H1 (cell line): ENCODE measurements at regions not wholly inside any gene's neighbourhood (a gene's known extent, or its start where the extent isn't known, plus 50 kb on each side); places are given as distances from the start of the nearest gene placed in this dataset.

Experiments
- CTCF ChIA-PET: fragments of 300-600 bp; sonication (Branson Sonifier 250); formaldehyde crosslinking; loops from one replicate; lab custom pipeline; 2021; ENCODE audit not compliant: partially characterized antibody; lab: Charles Lee
- POLR2A ChIA-PET: fragments of 300-600 bp; sonication (Branson Sonifier 250); formaldehyde crosslinking; loops from one replicate; lab custom pipeline; 2021; ENCODE audit warnings: inconsistent platforms; ENCODE audit not compliant: partially characterized antibody; lab: Charles Lee
- DNase-seq, 2 experiments: peaks; one replicate each; pipeline versions ENCODE4 v3.0.0 to v3.0.0-alpha.2; 2010 to 2022; ENCODE audit warnings: low spot score in 2 of 2, low read depth in 1 of 2, mixed read lengths in 1 of 2
- FAIRE-seq: peaks from 2 replicates; lab custom pipeline; 2011; peaks lifted over from hg19 to GRCh38; lab: Jason Lieb, UNC
- H2AFZ ChIP-seq: 2 replicates; pipeline ENCODE4 v1.8.1; 2012; ENCODE audit warnings: low read length, inconsistent platforms
- H2AK5ac ChIP-seq: 2 replicates; pipeline ENCODE4 v1.6.1; 2013; ENCODE audit warnings: low read depth, low read length
- H2BK120ac ChIP-seq: replicated peaks from 2 replicates; pipeline ENCODE3; 2013; ENCODE audit warnings: low read depth, low read length, inconsistent platforms
- H2BK12ac ChIP-seq: 2 replicates; pipeline ENCODE4 v1.6.1; 2013; ENCODE audit warnings: low read depth, low read length
- H2BK15ac ChIP-seq: 2 replicates; pipeline ENCODE4 v1.6.1; 2013; ENCODE audit warnings: low read length
- H2BK20ac ChIP-seq: 2 replicates; pipeline ENCODE4 v1.6.1; 2013; ENCODE audit warnings: low read length
- H2BK5ac ChIP-seq: 2 replicates; pipeline ENCODE4 v1.6.1; 2013; ENCODE audit warnings: low read depth, low read length
- H3K14ac ChIP-seq: 2 replicates; pipeline ENCODE4 v1.6.1; 2013; ENCODE audit warnings: inconsistent platforms; ENCODE audit not compliant: insufficient read length
- H3K18ac ChIP-seq: 2 replicates; pipeline ENCODE4 v1.6.1; 2013; ENCODE audit warnings: low read length; ENCODE audit errors: extremely low read depth
- H3K23ac ChIP-seq: 2 replicates; pipeline ENCODE4 v1.6.1; 2013; ENCODE audit warnings: inconsistent platforms; ENCODE audit not compliant: insufficient read length
- H3K23me2 ChIP-seq: 2 replicates; pipeline ENCODE4 v1.6.1; 2013; ENCODE audit warnings: low read depth, low read length
- H3K27ac ChIP-seq: 2 replicates; pipeline ENCODE4 v1.6.1; 2011; ENCODE audit warnings: low read depth, low read length, inconsistent platforms
- H3K27me3 ChIP-seq, 4 experiments: replicated peaks in 1 of 4; 1 replicate in 1 of 4; 2 replicates in 3 of 4; pipeline versions ENCODE4 v1.6.1 to v1.8.1; 2011 to 2013; ENCODE audit warnings: low read length in 3 of 4, mild to moderate bottlenecking in 3 of 4, inconsistent platforms in 2 of 4, mixed read lengths in 2 of 4, moderate library complexity in 1 of 4; ENCODE audit not compliant: control insufficient read depth in 3 of 4, insufficient read depth in 3 of 4; ENCODE audit errors: extremely low read depth in 1 of 4
- H3K36me3 ChIP-seq, 4 experiments: 2 replicates each; pipeline versions ENCODE4 v1.6.1 to v1.8.1; 2011 to 2013; ENCODE audit warnings: mild to moderate bottlenecking in 4 of 4, low read length in 3 of 4, moderate library complexity in 2 of 4, control low read depth in 1 of 4, inconsistent platforms in 1 of 4; ENCODE audit not compliant: insufficient read depth in 4 of 4, control insufficient read depth in 2 of 4
- H3K4ac ChIP-seq: replicated peaks from 2 replicates; pipeline ENCODE3; 2013; ENCODE audit warnings: low read length, low read depth, mixed read lengths, inconsistent platforms; ENCODE audit not compliant: insufficient read length
- H3K4me1 ChIP-seq, 4 experiments: replicated peaks in 1 of 4; 1 replicate in 1 of 4; 2 replicates in 3 of 4; pipeline versions ENCODE4 v1.6.1 to v1.8.1; 2011 to 2013; ENCODE audit warnings: low read length in 3 of 4, inconsistent platforms in 2 of 4, mixed read lengths in 1 of 4; ENCODE audit not compliant: insufficient read depth in 4 of 4, control insufficient read depth in 3 of 4
- H3K4me2 ChIP-seq, 2 experiments: 2 replicates each; pipeline versions ENCODE4 v1.6.1 to v1.8.1; 2011 to 2013; ENCODE audit warnings: low read depth in 2 of 2, low read length in 2 of 2, control low read depth in 1 of 2, inconsistent platforms in 1 of 2, mild to moderate bottlenecking in 1 of 2; ENCODE audit not compliant: insufficient read depth in 1 of 2
- H3K4me3 ChIP-seq, 4 experiments: fragments of 200-600, 300-600 bp in 1 of 4; sonication (generic), shearing (Covaris generic), sonication (Bioruptor Twin) in 1 of 4; 2 replicates each; pipeline versions ENCODE4 v1.5.1 to v1.8.1; 2011 to 2016; ENCODE audit warnings: low read length in 4 of 4, low read depth in 3 of 4, control low read depth in 2 of 4, inconsistent platforms in 2 of 4, mild to moderate bottlenecking in 2 of 4, mixed read lengths in 1 of 4, moderate library complexity in 1 of 4; ENCODE audit not compliant: insufficient read depth in 2 of 4; ENCODE audit errors: extremely low read depth in 1 of 4
- H3K56ac ChIP-seq: replicated peaks from 2 replicates; pipeline ENCODE3; 2013; ENCODE audit warnings: low read depth, mild to moderate bottlenecking, mixed read lengths, low read length, inconsistent platforms; ENCODE audit not compliant: insufficient read length
- H3K79me1 ChIP-seq: 2 replicates; pipeline ENCODE4 v1.6.1; 2013; ENCODE audit warnings: low read depth, low read length, control low read depth
- H3K79me2 ChIP-seq, 2 experiments: 2 replicates each; pipeline versions ENCODE4 v1.6.1 to v1.8.1; 2012 to 2013; ENCODE audit warnings: low read length in 2 of 2, mild to moderate bottlenecking in 2 of 2, inconsistent platforms in 1 of 2; ENCODE audit not compliant: insufficient read depth in 2 of 2, control insufficient read depth in 1 of 2
- H3K9ac ChIP-seq, 4 experiments: replicated peaks in 1 of 4; 1 replicate in 1 of 4; 2 replicates in 3 of 4; pipeline versions ENCODE4 v1.6.1 to v1.8.1; 2011 to 2013; ENCODE audit warnings: low read depth in 3 of 4, low read length in 3 of 4, control low read depth in 2 of 4, mild to moderate bottlenecking in 2 of 4, moderate library complexity in 2 of 4, inconsistent platforms in 1 of 4; ENCODE audit errors: extremely low read depth in 1 of 4
- H3K9me3 ChIP-seq, 2 experiments: 2 replicates each; pipeline versions ENCODE4 v1.6.1 to v1.8.1; 2012 to 2013; ENCODE audit warnings: mild to moderate bottlenecking in 2 of 2, moderate library complexity in 2 of 2, control low read depth in 1 of 2, inconsistent platforms in 1 of 2, low read depth in 1 of 2, low read length in 1 of 2, mixed read lengths in 1 of 2; ENCODE audit not compliant: insufficient read depth in 2 of 2
- H4K20me1 ChIP-seq, 2 experiments: replicated peaks in 1 of 2; 2 replicates each; pipeline versions ENCODE3 to v1.8.1; 2011 to 2013; ENCODE audit warnings: inconsistent platforms in 2 of 2, low read length in 2 of 2, mild to moderate bottlenecking in 1 of 2; ENCODE audit not compliant: insufficient read depth in 2 of 2, control insufficient read depth in 1 of 2
- H4K5ac ChIP-seq: 2 replicates; pipeline ENCODE4 v1.6.1; 2013; ENCODE audit warnings: low read length, low read depth, mixed read lengths, inconsistent platforms; ENCODE audit not compliant: insufficient read length
- H4K8ac ChIP-seq: 2 replicates; pipeline ENCODE4 v1.8.0; 2013; ENCODE audit warnings: mild to moderate bottlenecking, moderate library complexity, low read length, inconsistent platforms; ENCODE audit not compliant: insufficient read depth; ENCODE audit errors: extremely low read depth
- H4K91ac ChIP-seq: replicated peaks from 2 replicates; pipeline ENCODE3; 2013; ENCODE audit warnings: low read length, mixed read lengths, inconsistent platforms; ENCODE audit not compliant: insufficient read length
- BRCA1 ChIP-seq: IDR thresholded peaks from 2 replicates; pipeline ENCODE4 v1.6.1; 2012; ENCODE audit warnings: low read depth, low read length, improper control_type of control experiment
- E2F6 ChIP-seq: IDR thresholded peaks from 2 replicates; pipeline ENCODE4 v1.6.1; 2012; ENCODE audit warnings: inconsistent platforms
- FOSL1 ChIP-seq: IDR thresholded peaks from 2 replicates; pipeline ENCODE4 v1.6.1; 2011; ENCODE audit warnings: mild to moderate bottlenecking, low read depth, low read length, moderate library complexity; ENCODE audit not compliant: insufficient read depth
- JUN ChIP-seq: IDR thresholded peaks from 2 replicates; pipeline ENCODE4 v1.6.1; 2011; ENCODE audit warnings: low read depth, mild to moderate bottlenecking, improper control_type of control experiment, low read length
- MAX ChIP-seq: IDR thresholded peaks from 2 replicates; pipeline ENCODE4 v1.6.1; 2012; ENCODE audit warnings: inconsistent platforms
- PHF8 ChIP-seq: fragments of 200-600 bp; sonication (generic); conservative IDR thresholded peaks from 2 replicates; pipeline ENCODE4 v1.7.1; 2012; ENCODE audit warnings: low read depth, mild to moderate bottlenecking, inconsistent platforms, low read length, moderate library complexity
- RAD21 ChIP-seq, 2 experiments: IDR thresholded peaks in 1 of 2; conservative IDR thresholded peaks in 1 of 2; 2 replicates each; pipeline ENCODE4 v1.6.1; 2011; ENCODE audit warnings: low read depth in 2 of 2, low read length in 2 of 2, improper control_type of control experiment in 1 of 2, inconsistent platforms in 1 of 2, mild to moderate bottlenecking in 1 of 2, moderate library complexity in 1 of 2
- RBBP5 ChIP-seq: IDR thresholded peaks from 2 replicates; pipeline ENCODE4 v1.7.1; 2012; ENCODE audit warnings: low read depth, mild to moderate bottlenecking, inconsistent platforms, low read length, moderate library complexity, borderline replicate concordance
- RXRA ChIP-seq: IDR thresholded peaks from 2 replicates; pipeline ENCODE4 v1.6.1; 2011; ENCODE audit warnings: low read depth, mild to moderate bottlenecking, low read length, moderate library complexity; ENCODE audit not compliant: insufficient read depth
- SIRT6 ChIP-seq: IDR thresholded peaks from one replicate; pipeline ENCODE4 v1.7.1; 2012; ENCODE audit warnings: low read length, inconsistent platforms
- SUZ12 ChIP-seq: fragments of 200-600 bp; sonication (generic); IDR thresholded peaks from 2 replicates; pipeline ENCODE4 v1.6.1; 2012; ENCODE audit warnings: mild to moderate bottlenecking, inconsistent platforms, low read length, moderate library complexity, mixed read lengths
- WGBS, 2 experiments: shearing (Covaris generic) in 1 of 2; methylation state at CpG; one replicate each; pipeline versions ENCODE4 v1.1.6 to v1.1.7; 2013 to 2015; ENCODE audit warnings: low lambda C conversion rate in 2 of 2, mixed read lengths in 2 of 2, inconsistent platforms in 1 of 2, low coverage in 1 of 2, missing lambda C conversion rate in 1 of 2; ENCODE audit not compliant: insufficient replicate concordance in 2 of 2, insufficient coverage in 1 of 2, insufficient read length in 1 of 2; ENCODE audit errors: extremely low coverage in 1 of 2, missing lambda C conversion rate in 1 of 2; 5-methylcytosine and 5-hydroxymethylcytosine counted together

GRCh38 chr16:26334218-26335111, 642.7 kb downstream of the HS3ST4 start:
- H3K9ac ChIP-seq = no peak overlapping the region
- H3K4me1 ChIP-seq = no peaks in the 10 kb centered on the region
- no peak overlapping the region for H2BK20ac ChIP-seq
- no peak overlapping the region for H2AK5ac ChIP-seq
- POLR2A ChIA-PET = interaction anchor here (0.8 kb wide), 1 partner anchor 9 kb away, joined by 4 read pairs; no protein-coding TSS in a partner anchor
- DNase-seq = no peak
- no peak overlapping the region for H3K4me3 ChIP-seq
- H2BK15ac ChIP-seq = no peak overlapping the region
- no peak overlapping the region for H2AFZ ChIP-seq
- H3K9me3 ChIP-seq = no peaks in the 10 kb centered on the region; a peak in 1 of 4 replicates
- CTCF ChIA-PET = no interaction called here
- no peaks in the 10 kb centered on the region for H3K79me1 ChIP-seq
- no peak for FAIRE-seq
- no peaks in the 10 kb centered on the region for H3K27me3 ChIP-seq
- no peak overlapping the region for H3K56ac ChIP-seq
- no peak overlapping the region for H2BK120ac ChIP-seq
- H3K79me2 ChIP-seq = no peaks in the 10 kb centered on the region
- no peak overlapping the region for H3K14ac ChIP-seq
- H2BK12ac ChIP-seq = no peak overlapping the region
- no peak overlapping the region for H4K91ac ChIP-seq
- no peaks in the 10 kb centered on the region for H3K23me2 ChIP-seq
- 83% methylated on average over 8 of the region's 8 CpGs; no CpG with 5 or more reads in 1 of the 2 experiments for WGBS, 2 experiments
- H3K4ac ChIP-seq = no peak overlapping the region
- no peak overlapping the region for H3K4me2 ChIP-seq
- H4K20me1 ChIP-seq = no peaks in the 10 kb centered on the region
- H2BK5ac ChIP-seq = no peak overlapping the region
- H3K27ac ChIP-seq = no peak overlapping the region
- H3K36me3 ChIP-seq = no peaks in the 10 kb centered on the region
- no peak overlapping the region for H3K23ac ChIP-seq
- no peak overlapping the region for H4K5ac ChIP-seq
- no peak overlapping the region for H3K18ac ChIP-seq
- no peak overlapping the region for H4K8ac ChIP-seq
- TF ChIP-seq PHF8 = no peak
- no peak for TF ChIP-seq BRCA1
- no peak for TF ChIP-seq RBBP5
- no peak for TF ChIP-seq SIRT6
- TF ChIP-seq JUN = no peak
- no peak for TF ChIP-seq RAD21 (IDR thresholded peaks at IDR 0.05 in 1 of 2, conservative IDR thresholded peaks at IDR 0.05 in 1 of 2; ENCODE audit: low read depth in 2 of 2, low read length in 2 of 2)
- TF ChIP-seq RXRA = no peak
- no peak for TF ChIP-seq SUZ12
- no peak for TF ChIP-seq E2F6
- no peak for TF ChIP-seq FOSL1
- TF ChIP-seq MAX = no peak
